Activated naive CD4-positive, alpha-beta T cell treated with anti-CD3 and anti-CD28 coated beads, Interleukin-2, amount 50 U/mL, for 24 hours (primary cell): ENCODE measurements at regions not wholly inside any gene's neighbourhood (a gene's known extent, or its start where the extent isn't known, plus 50 kb on each side); places are given as distances from the start of the nearest gene placed in this dataset.

Source experiments
- H3K27ac Mint-ChIP-seq: one replicate; pipeline ENCODE4 v1.8.0; 2021; ENCODE audit warnings: mild to moderate bottlenecking, mixed read lengths
- H3K27me3 Mint-ChIP-seq: one replicate; pipeline ENCODE4 v1.8.0; 2021; ENCODE audit warnings: mixed read lengths
- H3K36me3 Mint-ChIP-seq: one replicate; pipeline ENCODE4 v1.8.0; 2021; ENCODE audit warnings: mixed read lengths
- H3K4me1 Mint-ChIP-seq: one replicate; pipeline ENCODE4 v1.8.0; 2021; ENCODE audit warnings: mixed read lengths
- H3K4me3 Mint-ChIP-seq: one replicate; pipeline ENCODE4 v1.8.0; 2021; ENCODE audit warnings: mild to moderate bottlenecking, mixed read lengths
- H3K9me3 Mint-ChIP-seq: one replicate; pipeline ENCODE4 v1.8.0; 2021; ENCODE audit warnings: mixed read lengths

GRCh38 chr5:31107091-31107518, 86.4 kb upstream of the CDH6 start:
- Mint-ChIP-seq H3K4me1 (no peaks in the 10 kb centered on the region), H3K4me3 (no peak overlapping the region), H3K36me3 (no peaks in the 10 kb centered on the region), H3K27me3 (no peaks in the 10 kb centered on the region), H3K9me3 (peaks cover 5% of the 10 kb centered on the region), H3K27ac (no peak overlapping the region)

GRCh38 chr5:31106691-31107090, 86.8 kb upstream of the CDH6 start:
- H3K4me3 Mint-ChIP-seq = no peak overlapping the region

DNA sequence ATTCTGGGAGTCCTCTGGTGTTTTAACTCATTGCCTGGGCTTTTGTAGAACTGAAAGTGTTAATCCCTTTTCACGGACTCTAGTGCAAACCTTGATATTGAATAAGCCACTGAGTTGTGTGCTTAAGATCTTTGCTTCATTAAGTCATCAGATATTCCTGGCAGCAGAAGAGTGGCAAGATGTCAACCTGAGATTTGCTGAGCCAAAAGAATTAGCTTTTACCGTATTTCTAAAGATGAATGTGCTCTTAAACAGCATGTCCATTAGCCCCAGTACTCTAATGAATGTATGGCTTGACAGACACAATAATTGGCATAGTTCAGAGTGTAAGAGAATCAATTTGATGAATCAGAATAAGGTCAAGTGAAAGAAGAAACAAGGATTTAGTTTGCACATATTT, 87.2 kb upstream of the CDH6 start:
- H3K9me3 Mint-ChIP-seq = peaks cover 5% of the 10 kb centered on the region
- H3K27me3 Mint-ChIP-seq = no peaks in the 10 kb centered on the region
- H3K4me1 Mint-ChIP-seq = no peaks in the 10 kb centered on the region
- H3K36me3 Mint-ChIP-seq = no peaks in the 10 kb centered on the region
- H3K27ac Mint-ChIP-seq = no peak overlapping the region
- no peak overlapping the region for H3K4me3 Mint-ChIP-seq

More at GRCh38 chr5:31106691-31107090, 86.8 kb upstream of the CDH6 start:
- Mint-ChIP-seq H3K27ac (no peak overlapping the region), H3K9me3 (peaks cover 5% of the 10 kb centered on the region), H3K36me3 (no peaks in the 10 kb centered on the region), H3K4me1 (no peaks in the 10 kb centered on the region), H3K27me3 (no peaks in the 10 kb centered on the region)

DNA sequence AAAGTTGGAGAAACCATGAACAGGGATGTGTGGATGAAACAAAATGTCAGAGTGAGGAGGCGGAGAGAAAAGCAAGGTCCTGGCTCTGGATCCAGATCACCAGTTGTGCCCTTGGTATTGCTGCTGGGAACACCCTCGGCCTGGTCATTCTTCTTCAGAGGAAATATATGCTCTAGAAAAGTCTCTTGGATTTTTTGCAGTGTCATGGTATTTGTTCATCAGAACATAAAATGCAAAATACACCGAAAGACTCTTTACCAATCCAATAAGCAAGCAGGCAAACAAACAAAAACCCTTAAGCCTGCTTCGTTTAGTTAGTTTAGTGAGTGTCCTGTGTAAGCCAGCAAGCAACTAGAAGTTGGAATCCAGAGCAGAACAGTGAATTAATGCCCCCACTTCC, 88.7 kb upstream of the CDH6 start:
- peaks cover 5% of the 10 kb centered on the region for H3K9me3 Mint-ChIP-seq
- no peaks in the 10 kb centered on the region for H3K4me1 Mint-ChIP-seq
- H3K27me3 Mint-ChIP-seq = no peaks in the 10 kb centered on the region
- H3K4me3 Mint-ChIP-seq = no peak overlapping the region
- no peaks in the 10 kb centered on the region for H3K36me3 Mint-ChIP-seq
- H3K27ac Mint-ChIP-seq = no peak overlapping the region

DNA sequence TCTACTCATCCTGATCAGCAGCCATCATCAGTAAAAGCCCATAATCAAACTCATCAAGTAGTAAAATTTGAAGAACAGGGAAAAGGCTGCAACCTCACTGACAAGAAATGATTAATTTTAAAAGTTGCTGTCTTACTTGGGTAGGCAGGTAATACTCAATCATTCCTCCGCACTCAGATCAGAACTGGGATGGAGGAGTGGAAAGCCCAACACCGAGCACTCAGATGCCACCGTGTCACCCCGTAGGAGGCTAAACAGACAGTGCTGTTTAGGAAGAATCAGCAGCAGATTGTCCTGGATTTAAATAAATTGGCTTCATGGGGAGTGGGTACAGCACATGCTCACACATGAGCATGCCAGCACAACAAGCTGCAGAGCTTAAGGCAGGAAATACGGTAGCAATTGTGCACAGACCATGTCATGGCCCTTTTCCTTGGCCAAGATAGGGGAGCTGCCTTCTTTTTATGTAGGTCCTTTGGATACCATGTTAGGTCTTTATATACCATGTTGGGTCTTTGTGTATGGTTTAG, 92.6 kb upstream of the CDH6 start:
- Mint-ChIP-seq H3K9me3 (no peaks in the 10 kb centered on the region), H3K4me1 (no peaks in the 10 kb centered on the region), H3K27me3 (no peaks in the 10 kb centered on the region), H3K36me3 (no peaks in the 10 kb centered on the region), H3K4me3 (no peak overlapping the region), H3K27ac (no peak overlapping the region)

- no peaks in the 10 kb centered on the region for H3K9me3 Mint-ChIP-seq
- no peaks in the 10 kb centered on the region for H3K27me3 Mint-ChIP-seq
- no peaks in the 10 kb centered on the region for H3K36me3 Mint-ChIP-seq
- H3K4me1 Mint-ChIP-seq = no peaks in the 10 kb centered on the region
- H3K27ac Mint-ChIP-seq = no peak overlapping the region
- H3K4me3 Mint-ChIP-seq = no peak overlapping the region
Observed at GRCh38 chr5:31100047-31100575, 93.4 kb upstream of the CDH6 start.

GRCh38 chr5:31098811-31099210, 94.7 kb upstream of the CDH6 start:
- H3K27me3 Mint-ChIP-seq = no peaks in the 10 kb centered on the region
- no peak overlapping the region for H3K27ac Mint-ChIP-seq
- no peaks in the 10 kb centered on the region for H3K4me1 Mint-ChIP-seq
- no peaks in the 10 kb centered on the region for H3K9me3 Mint-ChIP-seq
- no peak overlapping the region for H3K4me3 Mint-ChIP-seq
- H3K36me3 Mint-ChIP-seq = no peaks in the 10 kb centered on the region

DNA sequence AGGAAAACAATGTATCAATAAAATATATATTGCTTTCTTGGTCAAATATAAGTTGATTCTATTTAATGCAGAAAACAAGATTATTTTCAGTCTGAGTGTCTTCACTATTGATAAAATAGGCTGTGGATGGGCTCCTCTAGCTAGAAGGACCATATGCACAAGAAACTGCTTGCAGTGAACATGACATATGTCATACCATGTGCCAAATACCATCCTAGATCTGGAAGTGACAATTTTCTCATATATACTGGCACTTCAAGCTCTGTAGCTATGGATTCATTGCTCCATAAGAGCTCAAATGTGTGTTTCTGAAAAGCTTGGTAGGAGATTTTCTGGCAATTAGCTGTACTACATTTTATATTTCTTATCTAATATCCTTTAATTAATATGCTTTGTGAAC, 95.6 kb upstream of the CDH6 start:
- Mint-ChIP-seq H3K4me3 (no peak overlapping the region), H3K4me1 (no peaks in the 10 kb centered on the region), H3K27ac (no peak overlapping the region), H3K36me3 (no peaks in the 10 kb centered on the region), H3K27me3 (peaks cover 2% of the 10 kb centered on the region), H3K9me3 (peaks cover 5% of the 10 kb centered on the region)

- Mint-ChIP-seq H3K4me3 (no peak overlapping the region), H3K27ac (no peak overlapping the region), H3K4me1 (no peaks in the 10 kb centered on the region), H3K27me3 (peaks cover 2% of the 10 kb centered on the region), H3K36me3 (no peaks in the 10 kb centered on the region), H3K9me3 (peaks cover 5% of the 10 kb centered on the region)
Observed at GRCh38 chr5:31096238-31096865, 97.1 kb upstream of the CDH6 start.

GRCh38 chr5:31095796-31096195, 97.7 kb upstream of the CDH6 start:
- Mint-ChIP-seq H3K4me1 (no peaks in the 10 kb centered on the region), H3K4me3 (no peak overlapping the region), H3K27me3 (peaks cover 2% of the 10 kb centered on the region), H3K36me3 (no peaks in the 10 kb centered on the region), H3K9me3 (peaks cover 5% of the 10 kb centered on the region), H3K27ac (no peak overlapping the region)

DNA sequence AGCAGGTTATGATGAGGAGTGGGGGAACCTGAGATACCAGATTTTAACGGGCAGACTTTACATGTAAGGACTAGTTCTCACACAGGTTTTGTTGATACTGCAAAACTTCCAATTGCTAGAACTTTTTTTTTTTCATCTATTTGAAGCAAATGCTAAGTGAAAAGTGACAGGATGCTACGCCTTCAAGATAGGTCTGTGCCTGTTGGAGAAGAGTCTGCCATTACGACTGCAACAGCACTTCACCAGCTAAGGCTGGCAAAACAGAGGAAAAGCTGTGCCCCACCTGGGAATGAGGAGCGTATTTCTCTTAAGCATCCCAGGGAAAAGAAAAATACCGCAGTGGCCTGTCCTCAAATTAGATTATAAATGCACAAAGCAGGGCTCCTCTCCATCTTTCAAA, 102.0 kb upstream of the CDH6 start:
- Mint-ChIP-seq H3K4me1 (no peaks in the 10 kb centered on the region), H3K27ac (no peak overlapping the region), H3K36me3 (no peaks in the 10 kb centered on the region), H3K9me3 (peaks cover 5% of the 10 kb centered on the region), H3K4me3 (no peak overlapping the region), H3K27me3 (peaks cover 2% of the 10 kb centered on the region)

GRCh38 chr5:31090467-31090866, 103.0 kb upstream of the CDH6 start:
- Mint-ChIP-seq H3K9me3 (peaks cover 5% of the 10 kb centered on the region), H3K36me3 (no peaks in the 10 kb centered on the region), H3K4me3 (no peak overlapping the region), H3K4me1 (no peaks in the 10 kb centered on the region), H3K27ac (no peak overlapping the region), H3K27me3 (peaks cover 2% of the 10 kb centered on the region)

DNA sequence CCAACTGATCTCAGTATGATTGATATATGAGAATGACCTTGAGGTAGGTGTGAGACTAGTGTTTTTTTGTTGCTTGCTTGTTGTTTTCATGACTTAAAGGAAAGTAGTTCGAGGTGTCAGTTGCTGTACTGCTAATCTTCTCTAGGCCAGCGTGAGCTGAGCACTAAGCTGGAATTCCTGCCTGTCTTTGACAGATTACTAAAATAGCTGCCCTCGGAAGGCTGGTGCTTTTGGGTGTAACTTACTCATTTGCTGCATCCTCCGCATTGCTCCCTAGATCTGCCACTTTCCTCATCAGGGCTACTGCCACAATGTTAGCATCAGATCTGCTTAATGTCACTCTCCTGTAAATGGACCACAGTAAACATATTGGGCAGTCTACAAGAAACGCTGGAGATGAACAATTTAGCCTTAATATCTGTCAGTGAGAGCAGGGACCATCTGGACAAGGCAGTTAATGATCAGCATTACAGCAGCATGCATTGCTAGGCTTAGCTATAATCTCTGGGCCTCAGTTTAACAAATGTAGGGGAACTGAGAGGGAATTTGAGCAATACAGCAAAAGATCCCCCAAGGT, 106.6 kb upstream of the CDH6 start:
- Mint-ChIP-seq H3K4me1 (no peaks in the 10 kb centered on the region), H3K4me3 (no peak overlapping the region), H3K9me3 (peaks cover 7% of the 10 kb centered on the region), H3K27ac (no peak overlapping the region), H3K27me3 (no peaks in the 10 kb centered on the region), H3K36me3 (no peaks in the 10 kb centered on the region)

DNA sequence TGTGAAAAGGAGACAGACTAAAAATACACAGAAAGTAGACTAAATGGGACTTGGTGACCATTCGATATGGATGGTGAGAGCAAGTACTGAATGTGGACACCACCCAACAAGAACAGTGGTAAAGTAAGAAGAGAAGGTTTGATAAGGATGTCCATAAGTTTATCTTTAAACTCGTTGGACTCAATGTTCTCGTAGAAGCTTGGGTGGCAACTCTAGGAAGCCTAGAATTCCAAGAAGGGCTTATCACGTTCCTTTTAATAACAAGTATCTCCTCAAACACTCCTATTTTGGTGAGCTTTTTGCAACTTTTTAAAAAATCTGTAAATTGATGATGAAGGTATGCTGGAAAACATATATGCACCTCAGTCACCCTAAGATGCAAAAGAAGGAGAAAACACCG, 108.6 kb upstream of the CDH6 start:
- Mint-ChIP-seq H3K4me3 (no peak overlapping the region), H3K9me3 (peaks cover 7% of the 10 kb centered on the region), H3K27ac (no peak overlapping the region), H3K36me3 (no peaks in the 10 kb centered on the region), H3K27me3 (no peaks in the 10 kb centered on the region), H3K4me1 (no peaks in the 10 kb centered on the region)

GRCh38 chr5:31083364-31083763, 110.1 kb upstream of the CDH6 start:
- no peak overlapping the region for H3K4me3 Mint-ChIP-seq
- no peaks in the 10 kb centered on the region for H3K36me3 Mint-ChIP-seq
- peaks cover 7% of the 10 kb centered on the region for H3K9me3 Mint-ChIP-seq
- no peaks in the 10 kb centered on the region for H3K27me3 Mint-ChIP-seq
- H3K4me1 Mint-ChIP-seq = no peaks in the 10 kb centered on the region
- no peak overlapping the region for H3K27ac Mint-ChIP-seq

DNA sequence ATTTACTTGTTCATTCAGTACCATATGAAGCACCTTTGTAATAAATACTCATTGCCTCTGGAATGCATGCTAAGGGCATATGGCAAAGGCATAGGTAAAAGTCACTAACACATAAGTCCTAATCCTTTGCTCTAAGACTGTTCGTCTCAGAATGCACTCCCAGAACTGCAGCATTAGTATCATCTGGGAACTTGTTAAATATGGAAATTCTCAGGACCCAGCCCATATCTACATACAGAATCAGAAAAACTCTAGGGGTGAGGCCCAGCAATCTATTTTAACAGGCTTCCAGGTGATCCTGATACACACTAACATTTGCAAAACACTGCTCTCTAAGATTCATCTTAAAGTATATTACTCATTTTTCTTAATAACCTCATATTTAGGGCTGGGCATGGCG, 113.8 kb upstream of the CDH6 start:
- no peaks in the 10 kb centered on the region for H3K4me1 Mint-ChIP-seq
- no peak overlapping the region for H3K4me3 Mint-ChIP-seq
- H3K9me3 Mint-ChIP-seq = peaks cover 6% of the 10 kb centered on the region
- H3K36me3 Mint-ChIP-seq = no peaks in the 10 kb centered on the region
- no peaks in the 10 kb centered on the region for H3K27me3 Mint-ChIP-seq
- no peak overlapping the region for H3K27ac Mint-ChIP-seq
